ENCODE measurements at regions not wholly inside any gene's neighbourhood (a gene's known extent, or its start where the extent isn't known, plus 50 kb on each side); places are given as distances from the start of the nearest gene placed in this dataset.

DNA sequence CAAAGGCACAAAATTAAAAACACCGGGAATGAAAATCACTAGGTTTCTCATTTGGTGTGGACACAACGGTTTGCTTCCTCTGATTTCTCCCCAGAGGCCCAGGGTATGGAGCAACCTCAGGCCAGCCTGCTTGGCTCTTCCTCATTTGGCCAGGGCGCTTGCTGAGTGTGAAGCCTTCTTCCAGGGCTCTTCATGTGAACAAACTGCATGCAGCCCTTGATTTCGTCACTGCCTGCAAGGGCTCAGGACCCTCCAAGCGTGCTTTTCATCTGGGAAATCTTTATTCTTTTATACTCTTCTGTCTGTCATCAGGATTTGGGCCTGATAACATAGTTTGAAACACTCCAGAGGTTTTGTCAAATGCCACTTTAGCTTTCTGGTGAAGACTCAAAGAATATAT, 122.6 kb upstream of the KLF4 start:
- H3K27me3 ChIP-seq (ENCODE audit: control insufficient read depth, extremely low read depth, insufficient read depth, low read length) = no peaks in the 10 kb centered on the region
- dilution Hi-C loops (cut with MboI; ENCODE audit: extremely low pct_ligation_motif_present, low sequenced_read_pairs) = no loop called here
- no peak overlapping the region for H3K4me3 ChIP-seq (ENCODE audit: control insufficient read depth in 2 of 3, extremely low read depth in 1 of 3, insufficient read depth in 2 of 3, low read depth in 1 of 3, low read length in 3 of 3)
- H2AFZ ChIP-seq (ENCODE audit: control insufficient read depth, low read length) = no peak overlapping the region
- no peak overlapping the region for H3K27ac ChIP-seq (ENCODE audit: control insufficient read depth, insufficient read depth, low read length)
- no peaks in the 10 kb centered on the region for H3K36me3 ChIP-seq (ENCODE audit: control insufficient read depth in 2 of 2, extremely low read depth in 1 of 2, insufficient read depth in 2 of 2, low read length in 2 of 2)
- TF ChIP-seq, protein P1, sequence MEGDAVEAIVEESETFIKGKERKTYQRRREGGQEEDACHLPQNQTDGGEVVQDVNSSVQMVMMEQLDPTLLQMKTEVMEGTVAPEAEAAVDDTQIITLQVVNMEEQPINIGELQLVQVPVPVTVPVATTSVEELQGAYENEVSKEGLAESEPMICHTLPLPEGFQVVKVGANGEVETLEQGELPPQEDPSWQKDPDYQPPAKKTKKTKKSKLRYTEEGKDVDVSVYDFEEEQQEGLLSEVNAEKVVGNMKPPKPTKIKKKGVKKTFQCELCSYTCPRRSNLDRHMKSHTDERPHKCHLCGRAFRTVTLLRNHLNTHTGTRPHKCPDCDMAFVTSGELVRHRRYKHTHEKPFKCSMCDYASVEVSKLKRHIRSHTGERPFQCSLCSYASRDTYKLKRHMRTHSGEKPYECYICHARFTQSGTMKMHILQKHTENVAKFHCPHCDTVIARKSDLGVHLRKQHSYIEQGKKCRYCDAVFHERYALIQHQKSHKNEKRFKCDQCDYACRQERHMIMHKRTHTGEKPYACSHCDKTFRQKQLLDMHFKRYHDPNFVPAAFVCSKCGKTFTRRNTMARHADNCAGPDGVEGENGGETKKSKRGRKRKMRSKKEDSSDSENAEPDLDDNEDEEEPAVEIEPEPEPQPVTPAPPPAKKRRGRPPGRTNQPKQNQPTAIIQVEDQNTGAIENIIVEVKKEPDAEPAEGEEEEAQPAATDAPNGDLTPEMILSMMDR (optimal IDR thresholded peaks at IDR 0.05 in 1 of 3, IDR thresholded peaks at IDR 0.05 in 1 of 3, conservative IDR thresholded peaks at IDR 0.05 in 1 of 3; ENCODE audit: extremely low read depth in 1 of 3, insufficient read depth in 2 of 3, low read length in 3 of 3) = no peak
- TF ChIP-seq EZH2 (IDR thresholded peaks at IDR 0.05; ENCODE audit: low read length) = no peak
- no peaks in the 10 kb centered on the region for H3K4me1 ChIP-seq (ENCODE audit: control insufficient read depth, extremely low read depth, insufficient read depth, low read length)
- DNase-seq (ENCODE audit: low read depth, low spot score) = no peak
- no peaks in the 10 kb centered on the region for H3K79me2 ChIP-seq (ENCODE audit: control insufficient read depth, insufficient read depth, low read length)
- no peaks in the 10 kb centered on the region for H3K9me1 ChIP-seq (ENCODE audit: control insufficient read depth, extremely low read depth, insufficient read depth, low read length)
- H4K20me1 ChIP-seq (ENCODE audit: control insufficient read depth, extremely low read depth, insufficient read depth, low read length) = no peaks in the 10 kb centered on the region
- FAIRE-seq = no peak
- H3K9me3 ChIP-seq (ENCODE audit: control insufficient read depth, low read depth, low read length) = no peaks in the 10 kb centered on the region
- H3K9ac ChIP-seq (ENCODE audit: control insufficient read depth, extremely low read depth, insufficient read depth, low read length) = no peak overlapping the region
- H3K4me2 ChIP-seq (ENCODE audit: control insufficient read depth, extremely low read depth, insufficient read depth, low read depth, low read length) = no peak overlapping the region

DNA sequence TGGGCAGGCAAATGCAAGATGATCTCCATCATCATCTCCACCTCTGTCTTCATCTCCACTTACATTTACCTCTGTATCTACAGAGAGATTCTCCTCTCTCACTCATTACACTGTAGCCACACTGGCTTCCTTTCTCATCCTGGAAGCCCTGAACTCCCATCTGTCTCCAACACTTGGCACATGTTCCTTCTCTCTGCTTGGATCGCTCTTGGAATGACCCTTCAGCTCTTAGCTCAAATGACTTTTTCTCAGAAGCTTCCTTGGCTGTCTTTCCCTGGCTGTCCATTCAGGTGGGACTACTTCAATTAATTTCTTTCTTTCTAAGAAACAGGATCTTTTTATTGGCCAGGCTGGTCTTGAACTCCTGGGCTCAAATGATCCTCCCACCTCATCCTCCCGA, 120.0 kb upstream of the KLF4 start:
- no peaks in the 10 kb centered on the region for H3K27me3 ChIP-seq (ENCODE audit: control insufficient read depth, extremely low read depth, insufficient read depth, low read length)
- H3K9ac ChIP-seq (ENCODE audit: control insufficient read depth, extremely low read depth, insufficient read depth, low read length) = no peak overlapping the region
- no peaks in the 10 kb centered on the region for H3K4me1 ChIP-seq (ENCODE audit: control insufficient read depth, extremely low read depth, insufficient read depth, low read length)
- no peaks in the 10 kb centered on the region for H3K9me3 ChIP-seq (ENCODE audit: control insufficient read depth, low read depth, low read length)
- H3K4me2 ChIP-seq (ENCODE audit: control insufficient read depth, extremely low read depth, insufficient read depth, low read depth, low read length) = no peak overlapping the region
- H3K79me2 ChIP-seq (ENCODE audit: control insufficient read depth, insufficient read depth, low read length) = no peaks in the 10 kb centered on the region
- no peak for TF ChIP-seq EZH2 (IDR thresholded peaks at IDR 0.05; ENCODE audit: low read length)
- no peak overlapping the region for H2AFZ ChIP-seq (ENCODE audit: control insufficient read depth, low read length)
- no peak overlapping the region for H3K27ac ChIP-seq (ENCODE audit: control insufficient read depth, insufficient read depth, low read length)
- H3K36me3 ChIP-seq (ENCODE audit: control insufficient read depth in 2 of 2, extremely low read depth in 1 of 2, insufficient read depth in 2 of 2, low read length in 2 of 2) = no peaks in the 10 kb centered on the region
- no peak for FAIRE-seq
- no peaks in the 10 kb centered on the region for H3K9me1 ChIP-seq (ENCODE audit: control insufficient read depth, extremely low read depth, insufficient read depth, low read length)
- dilution Hi-C loops (cut with MboI; ENCODE audit: extremely low pct_ligation_motif_present, low sequenced_read_pairs) = no loop called here
- no peak for DNase-seq (ENCODE audit: low read depth, low spot score)
- no peaks in the 10 kb centered on the region for H4K20me1 ChIP-seq (ENCODE audit: control insufficient read depth, extremely low read depth, insufficient read depth, low read length)
- no peak overlapping the region for H3K4me3 ChIP-seq (ENCODE audit: control insufficient read depth in 2 of 3, extremely low read depth in 1 of 3, insufficient read depth in 2 of 3, low read depth in 1 of 3, low read length in 3 of 3)

DNA sequence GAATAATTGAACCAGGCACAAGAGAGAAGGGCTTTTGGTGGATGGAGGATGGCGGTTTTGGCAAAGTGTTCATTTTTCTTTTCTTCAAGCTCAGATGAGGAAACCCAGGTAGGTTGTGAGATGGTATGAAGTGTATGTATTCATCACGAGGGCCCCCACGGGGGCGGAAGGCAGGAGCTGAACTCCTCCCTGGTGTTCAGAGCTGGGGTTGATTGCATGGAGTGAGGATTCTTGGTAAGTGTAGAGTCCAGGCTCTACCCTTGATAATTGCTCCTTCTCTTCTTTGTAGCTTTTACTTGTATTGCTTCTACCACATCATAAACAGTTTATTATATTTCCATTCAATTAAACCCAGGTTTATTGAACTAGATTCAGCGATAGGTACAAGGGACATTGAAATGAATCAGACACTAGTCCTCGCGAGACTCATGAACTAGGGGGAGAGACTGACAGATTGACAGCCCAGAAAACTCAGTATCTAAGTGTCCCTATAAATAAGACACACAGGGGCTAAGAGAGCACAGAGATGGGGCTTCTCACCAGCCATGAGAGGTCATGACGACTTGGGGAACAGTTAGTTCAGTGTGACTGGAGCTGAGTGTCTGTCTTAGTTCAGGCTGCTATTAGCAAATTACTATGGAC, 116.7 kb upstream of the KLF4 start:
- Histone ChIP-seq H4K20me1 (ENCODE audit: control insufficient read depth, extremely low read depth, insufficient read depth, low read length) (no peaks in the 10 kb centered on the region), H3K27ac (ENCODE audit: control insufficient read depth, insufficient read depth, low read length) (no peak overlapping the region), H2AFZ (ENCODE audit: control insufficient read depth, low read length) (no peak overlapping the region), H3K9me3 (ENCODE audit: control insufficient read depth, low read depth, low read length) (no peaks in the 10 kb centered on the region), H3K4me2 (ENCODE audit: control insufficient read depth, extremely low read depth, insufficient read depth, low read depth, low read length) (no peak overlapping the region), H3K36me3 (ENCODE audit: control insufficient read depth in 2 of 2, extremely low read depth in 1 of 2, insufficient read depth in 2 of 2, low read length in 2 of 2) (no peaks in the 10 kb centered on the region), H3K27me3 (ENCODE audit: control insufficient read depth, extremely low read depth, insufficient read depth, low read length) (no peaks in the 10 kb centered on the region), H3K4me3 (ENCODE audit: control insufficient read depth in 2 of 3, extremely low read depth in 1 of 3, insufficient read depth in 2 of 3, low read depth in 1 of 3, low read length in 3 of 3) (no peak overlapping the region), H3K79me2 (ENCODE audit: control insufficient read depth, insufficient read depth, low read length) (no peaks in the 10 kb centered on the region), H3K4me1 (ENCODE audit: control insufficient read depth, extremely low read depth, insufficient read depth, low read length) (no peaks in the 10 kb centered on the region), H3K9me1 (ENCODE audit: control insufficient read depth, extremely low read depth, insufficient read depth, low read length) (no peaks in the 10 kb centered on the region), H3K9ac (ENCODE audit: control insufficient read depth, extremely low read depth, insufficient read depth, low read length) (no peak overlapping the region)
- dilution Hi-C loops (cut with MboI; ENCODE audit: extremely low pct_ligation_motif_present, low sequenced_read_pairs) = no loop called here
- FAIRE-seq (no peak), DNase-seq (ENCODE audit: low read depth, low spot score) (no peak)
- TF ChIP-seq EZH2 (IDR thresholded peaks at IDR 0.05; ENCODE audit: low read length) = no peak
- TF ChIP-seq, protein P1 (optimal IDR thresholded peaks at IDR 0.05 in 1 of 3, IDR thresholded peaks at IDR 0.05 in 1 of 3, conservative IDR thresholded peaks at IDR 0.05 in 1 of 3; ENCODE audit: extremely low read depth in 1 of 3, insufficient read depth in 2 of 3, low read length in 3 of 3) = no peak

Measured in keratinocyte (primary cell).